ENCODE measurements at regions not wholly inside any gene's neighbourhood (a gene's known extent, or its start where the extent isn't known, plus 50 kb on each side); places are given as distances from the start of the nearest gene placed in this dataset.

DNA sequence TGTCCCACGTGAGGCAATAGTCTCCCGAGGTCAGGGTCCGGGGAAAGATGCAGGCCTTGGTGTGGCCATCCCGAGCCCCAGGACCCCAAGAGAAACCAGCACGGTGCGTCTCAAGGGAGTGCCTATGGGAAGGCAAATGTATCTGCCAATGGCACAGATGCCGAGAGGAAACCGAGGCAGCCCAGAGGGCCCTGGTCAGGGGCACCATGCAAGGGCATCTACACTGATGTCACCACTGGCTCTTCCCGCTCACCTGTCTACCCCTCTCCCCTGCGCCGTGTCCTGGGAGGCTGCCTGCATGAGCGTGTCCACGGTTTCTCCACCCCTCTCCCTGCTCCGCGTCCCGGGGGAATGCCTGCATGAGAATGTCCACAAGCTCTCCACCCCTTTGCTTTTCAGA is 1318.8 kb downstream of the TBC1D22A start:
- Histone ChIP-seq H2AFZ (ENCODE audit: low read depth, low read length, poor library complexity, severe bottlenecking) (no peak overlapping the region), H3K4me1 (ENCODE audit: control insufficient read depth in 1 of 2, insufficient read depth in 2 of 2, low read length in 2 of 2) (no peaks in the 10 kb centered on the region), H3K36me3 (ENCODE audit: control insufficient read depth in 1 of 2, insufficient read depth in 2 of 2, low read length in 2 of 2) (no peaks in the 10 kb centered on the region), H3K9me3 (ENCODE audit: control insufficient read depth in 1 of 2, insufficient read depth in 1 of 2, low read depth in 1 of 2, low read length in 2 of 2) (no peaks in the 10 kb centered on the region; a peak in 1 of 4 replicates), H3K4me3 (replicated peaks in 1 of 2; ENCODE audit: low read depth in 1 of 2, low read length in 2 of 2) (no peak overlapping the region), H3K27ac (ENCODE audit: low read depth, low read length) (no peak overlapping the region), H3K79me2 (ENCODE audit: insufficient read depth, low read length) (no peaks in the 10 kb centered on the region), H3K9me2 (ENCODE audit: insufficient read depth) (no peaks in the 10 kb centered on the region), H3K9ac (ENCODE audit: low read length) (no peak overlapping the region), H3K4me2 (ENCODE audit: low read length) (no peak overlapping the region), H3K27me3 (ENCODE audit: insufficient read depth, low read length) (no peaks in the 10 kb centered on the region; the same call in 1 of the 2 replicates), H4K20me1 (ENCODE audit: insufficient read depth) (no peaks in the 10 kb centered on the region)
- intact Hi-C loops (cut with micrococcal nuclease) = no loop called here
- CTCF ChIA-PET = no interaction called here
- no TSS peak for BruUV-seq (replicated peaks)
- POLR2A ChIA-PET = no interaction called here
- TF ChIP-seq, protein P1, sequence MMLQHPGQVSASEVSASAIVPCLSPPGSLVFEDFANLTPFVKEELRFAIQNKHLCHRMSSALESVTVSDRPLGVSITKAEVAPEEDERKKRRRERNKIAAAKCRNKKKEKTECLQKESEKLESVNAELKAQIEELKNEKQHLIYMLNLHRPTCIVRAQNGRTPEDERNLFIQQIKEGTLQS (IDR thresholded peaks at IDR 0.05) = no peak
- TF ChIP-seq ZNF274 (IDR thresholded peaks at IDR 0.05; ENCODE audit: low read depth, low read length) (no peak), EGR1 (IDR thresholded peaks at IDR 0.05; ENCODE audit: low read depth) (no peak), EZH2 (IDR thresholded peaks at IDR 0.05) (no peak), SIN3A (IDR thresholded peaks at IDR 0.05; ENCODE audit: low read depth) (no peak), ELF1 (IDR thresholded peaks at IDR 0.05; ENCODE audit: borderline replicate concordance, low read depth) (no peak), RAD21 (IDR thresholded peaks at IDR 0.05; ENCODE audit: low read depth) (no peak), CBX3 (IDR thresholded peaks at IDR 0.05; ENCODE audit: low read depth) (no peak), CEBPB (IDR thresholded peaks at IDR 0.05; ENCODE audit: low read depth) (no peak), POLR2AphosphoS5 (IDR thresholded peaks at IDR 0.05; ENCODE audit: low read depth, low read length) (no peak), SP1 (IDR thresholded peaks at IDR 0.05; ENCODE audit: low read depth) (no peak), SRF (IDR thresholded peaks at IDR 0.05; ENCODE audit: low read depth) (no peak)
- TF ChIP-seq, protein P2, sequence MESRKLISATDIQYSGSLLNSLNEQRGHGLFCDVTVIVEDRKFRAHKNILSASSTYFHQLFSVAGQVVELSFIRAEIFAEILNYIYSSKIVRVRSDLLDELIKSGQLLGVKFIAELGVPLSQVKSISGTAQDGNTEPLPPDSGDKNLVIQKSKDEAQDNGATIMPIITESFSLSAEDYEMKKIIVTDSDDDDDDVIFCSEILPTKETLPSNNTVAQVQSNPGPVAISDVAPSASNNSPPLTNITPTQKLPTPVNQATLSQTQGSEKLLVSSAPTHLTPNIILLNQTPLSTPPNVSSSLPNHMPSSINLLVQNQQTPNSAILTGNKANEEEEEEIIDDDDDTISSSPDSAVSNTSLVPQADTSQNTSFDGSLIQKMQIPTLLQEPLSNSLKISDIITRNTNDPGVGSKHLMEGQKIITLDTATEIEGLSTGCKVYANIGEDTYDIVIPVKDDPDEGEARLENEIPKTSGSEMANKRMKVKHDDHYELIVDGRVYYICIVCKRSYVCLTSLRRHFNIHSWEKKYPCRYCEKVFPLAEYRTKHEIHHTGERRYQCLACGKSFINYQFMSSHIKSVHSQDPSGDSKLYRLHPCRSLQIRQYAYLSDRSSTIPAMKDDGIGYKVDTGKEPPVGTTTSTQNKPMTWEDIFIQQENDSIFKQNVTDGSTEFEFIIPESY (IDR thresholded peaks at IDR 0.05; ENCODE audit: extremely low read depth, insufficient replicate concordance, low read length) = no peak
- TF ChIP-seq, protein P3, sequence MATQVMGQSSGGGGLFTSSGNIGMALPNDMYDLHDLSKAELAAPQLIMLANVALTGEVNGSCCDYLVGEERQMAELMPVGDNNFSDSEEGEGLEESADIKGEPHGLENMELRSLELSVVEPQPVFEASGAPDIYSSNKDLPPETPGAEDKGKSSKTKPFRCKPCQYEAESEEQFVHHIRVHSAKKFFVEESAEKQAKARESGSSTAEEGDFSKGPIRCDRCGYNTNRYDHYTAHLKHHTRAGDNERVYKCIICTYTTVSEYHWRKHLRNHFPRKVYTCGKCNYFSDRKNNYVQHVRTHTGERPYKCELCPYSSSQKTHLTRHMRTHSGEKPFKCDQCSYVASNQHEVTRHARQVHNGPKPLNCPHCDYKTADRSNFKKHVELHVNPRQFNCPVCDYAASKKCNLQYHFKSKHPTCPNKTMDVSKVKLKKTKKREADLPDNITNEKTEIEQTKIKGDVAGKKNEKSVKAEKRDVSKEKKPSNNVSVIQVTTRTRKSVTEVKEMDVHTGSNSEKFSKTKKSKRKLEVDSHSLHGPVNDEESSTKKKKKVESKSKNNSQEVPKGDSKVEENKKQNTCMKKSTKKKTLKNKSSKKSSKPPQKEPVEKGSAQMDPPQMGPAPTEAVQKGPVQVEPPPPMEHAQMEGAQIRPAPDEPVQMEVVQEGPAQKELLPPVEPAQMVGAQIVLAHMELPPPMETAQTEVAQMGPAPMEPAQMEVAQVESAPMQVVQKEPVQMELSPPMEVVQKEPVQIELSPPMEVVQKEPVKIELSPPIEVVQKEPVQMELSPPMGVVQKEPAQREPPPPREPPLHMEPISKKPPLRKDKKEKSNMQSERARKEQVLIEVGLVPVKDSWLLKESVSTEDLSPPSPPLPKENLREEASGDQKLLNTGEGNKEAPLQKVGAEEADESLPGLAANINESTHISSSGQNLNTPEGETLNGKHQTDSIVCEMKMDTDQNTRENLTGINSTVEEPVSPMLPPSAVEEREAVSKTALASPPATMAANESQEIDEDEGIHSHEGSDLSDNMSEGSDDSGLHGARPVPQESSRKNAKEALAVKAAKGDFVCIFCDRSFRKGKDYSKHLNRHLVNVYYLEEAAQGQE (IDR thresholded peaks at IDR 0.05; ENCODE audit: low read depth) = no peak
- TF ChIP-seq, protein P4, sequence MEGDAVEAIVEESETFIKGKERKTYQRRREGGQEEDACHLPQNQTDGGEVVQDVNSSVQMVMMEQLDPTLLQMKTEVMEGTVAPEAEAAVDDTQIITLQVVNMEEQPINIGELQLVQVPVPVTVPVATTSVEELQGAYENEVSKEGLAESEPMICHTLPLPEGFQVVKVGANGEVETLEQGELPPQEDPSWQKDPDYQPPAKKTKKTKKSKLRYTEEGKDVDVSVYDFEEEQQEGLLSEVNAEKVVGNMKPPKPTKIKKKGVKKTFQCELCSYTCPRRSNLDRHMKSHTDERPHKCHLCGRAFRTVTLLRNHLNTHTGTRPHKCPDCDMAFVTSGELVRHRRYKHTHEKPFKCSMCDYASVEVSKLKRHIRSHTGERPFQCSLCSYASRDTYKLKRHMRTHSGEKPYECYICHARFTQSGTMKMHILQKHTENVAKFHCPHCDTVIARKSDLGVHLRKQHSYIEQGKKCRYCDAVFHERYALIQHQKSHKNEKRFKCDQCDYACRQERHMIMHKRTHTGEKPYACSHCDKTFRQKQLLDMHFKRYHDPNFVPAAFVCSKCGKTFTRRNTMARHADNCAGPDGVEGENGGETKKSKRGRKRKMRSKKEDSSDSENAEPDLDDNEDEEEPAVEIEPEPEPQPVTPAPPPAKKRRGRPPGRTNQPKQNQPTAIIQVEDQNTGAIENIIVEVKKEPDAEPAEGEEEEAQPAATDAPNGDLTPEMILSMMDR (IDR thresholded peaks at IDR 0.05 in 2 of 3, conservative IDR thresholded peaks at IDR 0.05 in 1 of 3; ENCODE audit: borderline replicate concordance in 1 of 3, insufficient read depth in 1 of 3, low read depth in 2 of 3, low read length in 2 of 3) = no peak
- RAD21 ChIA-PET (ENCODE audit: low non-redundant PET in 1 of 2, low total read pairs in 2 of 2, uncharacterized antibody in 2 of 2, unreplicated experiment in 2 of 2) = no interaction called here
- DNase-seq (ENCODE audit: low read depth, low spot score) (no peak), ATAC-seq (no peak)
